HG03108 (cell line): ENCODE measurements at regions not wholly inside any gene's neighbourhood (a gene's known extent, or its start where the extent isn't known, plus 50 kb on each side); places are given as distances from the start of the nearest gene placed in this dataset.
"Not testable (repeated sequence)": the region's sequence is repeated elsewhere in the genome, so short reads cannot be mapped to it uniquely, and the experiment has no call there.

Source experiments
- ATAC-seq: cut with Tn5 transposase; IDR thresholded peaks from one replicate; pipeline ENCODE4 v1.9.1; 2021; ENCODE audit warnings: moderate library complexity; ENCODE audit not compliant: unreplicated experiment

- no peak for ATAC-seq
Observed at GRCh38 chr4:144799486-144799885, 153.5 kb downstream of the HHIP start.

- no peak for ATAC-seq
Observed at GRCh38 chr4:144801731-144802130, 155.8 kb downstream of the HHIP start.

- ATAC-seq, result no peak
Observed at GRCh38 chr4:144808034-144808433, 162.1 kb downstream of the HHIP start.

GRCh38 chr4:144809056-144809640 is 163.2 kb downstream of the HHIP start:
- no peak for ATAC-seq

GRCh38 chr4:144816668-144817067 is 170.7 kb downstream of the HHIP start:
- no peak for ATAC-seq

GRCh38 chr4:144817081-144817480 is 171.1 kb downstream of the HHIP start:
- ATAC-seq, result no peak

GRCh38 chr4:144818136-144818535 is 172.2 kb downstream of the HHIP start:
- no peak for ATAC-seq

- no peak for ATAC-seq
Observed at GRCh38 chr4:144819591-144819990, 173.6 kb downstream of the HHIP start.

- no peak for ATAC-seq
Observed at GRCh38 chr4:144820011-144820727, 174.2 kb downstream of the HHIP start.

- no peak for ATAC-seq
Observed at GRCh38 chr4:144820728-144821085, 174.8 kb downstream of the HHIP start.

- ATAC-seq, result no peak
Observed at GRCh38 chr4:144831971-144832370, 186.0 kb downstream of the HHIP start.

GRCh38 chr4:144845411-144845810 is 199.5 kb downstream of the HHIP start:
- no peak for ATAC-seq

GRCh38 chr4:144851948-144852347 is 206.0 kb downstream of the HHIP start:
- ATAC-seq, result no peak

- no peak for ATAC-seq
Observed at GRCh38 chr4:144861471-144861870, 215.5 kb downstream of the HHIP start.

GRCh38 chr4:144862210-144862609 is 216.3 kb downstream of the HHIP start:
- no peak for ATAC-seq

GRCh38 chr4:144864891-144865290 is 218.9 kb downstream of the HHIP start:
- ATAC-seq, result not testable (repeated sequence)

- no peak for ATAC-seq
Observed at GRCh38 chr4:144868309-144868708, 222.4 kb downstream of the HHIP start.

GRCh38 chr4:144872508-144873225 is 225.3 kb downstream of the ANAPC10 start:
- ATAC-seq, result no peak

- no peak for ATAC-seq
Observed at GRCh38 chr4:144873226-144873990, 224.6 kb downstream of the ANAPC10 start.

GRCh38 chr4:144894573-144894972 is 203.4 kb downstream of the ANAPC10 start:
- no peak for ATAC-seq

- ATAC-seq, result no peak
Observed at GRCh38 chr4:144899393-144899792, 198.6 kb downstream of the ANAPC10 start.
